ENCODE measurements at regions not wholly inside any gene's neighbourhood (a gene's known extent, or its start where the extent isn't known, plus 50 kb on each side); places are given as distances from the start of the nearest gene placed in this dataset.

GRCh38 chr11:81422402-81422801 is 1311.3 kb downstream of the FAM181B start:
- TF ChIP-seq POLR2A (IDR thresholded peaks at IDR 0.05; ENCODE audit: low read depth, low read length): no peak
- TF ChIP-seq CTCF (conservative IDR thresholded peaks at IDR 0.05; ENCODE audit: low read depth, low read length): no peak
- TF ChIP-seq RFX5 (IDR thresholded peaks at IDR 0.05; ENCODE audit: low read depth, low read length): no peak
- no peak for TF ChIP-seq FOS (IDR thresholded peaks at IDR 0.05; ENCODE audit: low read depth, low read length)
- TF ChIP-seq USF2 (IDR thresholded peaks at IDR 0.05; ENCODE audit: low read depth, low read length): no peak
- TF ChIP-seq CEBPB (IDR thresholded peaks at IDR 0.05; ENCODE audit: low read depth, low read length): no peak
- TF ChIP-seq CHD1 (IDR thresholded peaks at IDR 0.05; ENCODE audit: low read depth, low read length): no peak
- no peak for TF ChIP-seq ELK1 (IDR thresholded peaks at IDR 0.05; ENCODE audit: borderline replicate concordance, low read depth, low read length)
- no peak for TF ChIP-seq BHLHE40 (IDR thresholded peaks at IDR 0.05; ENCODE audit: low read depth, low read length)
